Type B pancreatic cell (in vitro differentiated cells): ENCODE measurements at regions not wholly inside any gene's neighbourhood (a gene's known extent, or its start where the extent isn't known, plus 50 kb on each side); places are given as distances from the start of the nearest gene placed in this dataset.

Experiments
- DNase-seq: peaks from one replicate; pipeline ENCODE4 v3.0.0; 2021; ENCODE audit warnings: mixed read lengths; ENCODE audit not compliant: unreplicated experiment; ENCODE audit errors: extremely low spot score
- H3K27ac Mint-ChIP-seq: 2 replicates; pipeline ENCODE4 v1.8.0; 2021; ENCODE audit warnings: mild to moderate bottlenecking, mixed read lengths
- H3K27me3 Mint-ChIP-seq: 2 replicates; pipeline ENCODE4 v1.8.0; 2021; ENCODE audit warnings: mixed read lengths
- H3K36me3 Mint-ChIP-seq: 2 replicates; pipeline ENCODE4 v1.8.0; 2021; ENCODE audit warnings: mixed read lengths
- H3K4me1 Mint-ChIP-seq: one replicate; pipeline ENCODE4 v1.8.0; 2021; ENCODE audit warnings: mixed read lengths; ENCODE audit not compliant: unreplicated experiment
- H3K4me3 Mint-ChIP-seq: 2 replicates; pipeline ENCODE4 v1.8.0; 2021; ENCODE audit warnings: mild to moderate bottlenecking, mixed read lengths
- H3K9me3 Mint-ChIP-seq: 2 replicates; pipeline ENCODE4 v1.8.0; 2021; ENCODE audit warnings: mixed read lengths
- CTCF ChIP-seq: fragments of 200-600 bp; sonication (generic); conservative IDR thresholded peaks from 2 replicates; pipeline ENCODE4 v1.5.0; 2021; ENCODE audit warnings: antibody characterized with exemption, mild to moderate bottlenecking

- TF ChIP-seq CTCF = no peak
- H3K27ac Mint-ChIP-seq = no peak overlapping the region
- no peaks in the 10 kb centered on the region for H3K4me1 Mint-ChIP-seq
- no peak for DNase-seq
- H3K27me3 Mint-ChIP-seq = no peaks in the 10 kb centered on the region
- no peak overlapping the region for H3K4me3 Mint-ChIP-seq
- no peaks in the 10 kb centered on the region for H3K36me3 Mint-ChIP-seq
- peaks cover 11% of the 10 kb centered on the region for H3K9me3 Mint-ChIP-seq
Measured at GRCh38 chr9:107948086-107948485, 458.5 kb upstream of the KLF4 start.

GRCh38 chr9:107946364-107947141 is 457.0 kb upstream of the KLF4 start:
- no peak for TF ChIP-seq CTCF
- Mint-ChIP-seq H3K27ac (no peak overlapping the region), H3K4me1 (no peaks in the 10 kb centered on the region), H3K36me3 (no peaks in the 10 kb centered on the region), H3K27me3 (peaks cover 3% of the 10 kb centered on the region), H3K4me3 (no peak overlapping the region), H3K9me3 (peaks cover 14% of the 10 kb centered on the region)
- DNase-seq = no peak

GRCh38 chr9:107945961-107946360 is 456.4 kb upstream of the KLF4 start:
- Mint-ChIP-seq H3K27me3 (peaks cover 3% of the 10 kb centered on the region), H3K9me3 (peaks cover 14% of the 10 kb centered on the region), H3K4me1 (no peaks in the 10 kb centered on the region), H3K4me3 (no peak overlapping the region), H3K27ac (no peak overlapping the region), H3K36me3 (no peaks in the 10 kb centered on the region)
- no peak for TF ChIP-seq CTCF
- DNase-seq = no peak

GRCh38 chr9:107945493-107945892 is 455.9 kb upstream of the KLF4 start:
- no peak overlapping the region for H3K27ac Mint-ChIP-seq
- H3K4me1 Mint-ChIP-seq = no peaks in the 10 kb centered on the region
- H3K4me3 Mint-ChIP-seq = no peak overlapping the region
- no peaks in the 10 kb centered on the region for H3K36me3 Mint-ChIP-seq
- H3K27me3 Mint-ChIP-seq = peaks cover 3% of the 10 kb centered on the region
- DNase-seq = no peak
- TF ChIP-seq CTCF = no peak
- H3K9me3 Mint-ChIP-seq = peaks cover 14% of the 10 kb centered on the region

GRCh38 chr9:107944387-107944786 is 454.8 kb upstream of the KLF4 start:
- Mint-ChIP-seq H3K4me1 (no peaks in the 10 kb centered on the region), H3K27ac (no peak overlapping the region), H3K9me3 (peaks cover 9% of the 10 kb centered on the region), H3K27me3 (peaks cover 3% of the 10 kb centered on the region), H3K36me3 (no peaks in the 10 kb centered on the region), H3K4me3 (no peak overlapping the region)
- TF ChIP-seq CTCF = no peak
- no peak for DNase-seq
